Fibroblast of villous mesenchyme (primary cell): ENCODE measurements at regions not wholly inside any gene's neighbourhood (a gene's known extent, or its start where the extent isn't known, plus 50 kb on each side); places are given as distances from the start of the nearest gene placed in this dataset.

ENCODE experiments used
- DNase-seq: peaks from one replicate; pipeline ENCODE4 v3.0.0-alpha.2; 2010; ENCODE audit warnings: low read depth
- H3K4me3 ChIP-seq: 2 replicates; pipeline ENCODE4 v1.5.1; 2011; ENCODE audit warnings: low read depth, mild to moderate bottlenecking, low read length
- TF ChIP-seq, protein P1 (sequence below): IDR thresholded peaks from 2 replicates; pipeline ENCODE4 v1.5.1; 2012; ENCODE audit warnings: low read depth, mild to moderate bottlenecking, low read length; ENCODE audit not compliant: insufficient read depth

DNA sequence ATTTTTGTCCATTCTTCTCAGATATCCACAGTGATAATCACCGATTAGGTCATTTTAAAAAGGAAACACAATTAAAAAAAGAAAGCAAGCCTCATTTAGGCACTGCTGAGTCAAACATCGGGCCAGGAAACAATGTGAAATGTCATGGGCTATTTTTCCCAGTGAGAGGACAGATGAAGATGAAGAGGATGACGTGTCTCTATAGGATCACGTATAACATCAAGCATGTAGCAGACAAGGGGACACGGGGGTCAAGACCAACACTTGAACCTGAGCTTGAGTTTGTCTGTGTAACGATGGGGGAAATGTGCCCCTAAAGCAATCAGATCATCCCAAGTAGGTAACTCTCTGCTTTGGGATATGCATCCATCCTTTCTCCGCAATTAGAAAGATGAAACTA is 553.2 kb downstream of the CD83 start:
- no peak overlapping the region for H3K4me3 ChIP-seq
- TF ChIP-seq, protein P1, sequence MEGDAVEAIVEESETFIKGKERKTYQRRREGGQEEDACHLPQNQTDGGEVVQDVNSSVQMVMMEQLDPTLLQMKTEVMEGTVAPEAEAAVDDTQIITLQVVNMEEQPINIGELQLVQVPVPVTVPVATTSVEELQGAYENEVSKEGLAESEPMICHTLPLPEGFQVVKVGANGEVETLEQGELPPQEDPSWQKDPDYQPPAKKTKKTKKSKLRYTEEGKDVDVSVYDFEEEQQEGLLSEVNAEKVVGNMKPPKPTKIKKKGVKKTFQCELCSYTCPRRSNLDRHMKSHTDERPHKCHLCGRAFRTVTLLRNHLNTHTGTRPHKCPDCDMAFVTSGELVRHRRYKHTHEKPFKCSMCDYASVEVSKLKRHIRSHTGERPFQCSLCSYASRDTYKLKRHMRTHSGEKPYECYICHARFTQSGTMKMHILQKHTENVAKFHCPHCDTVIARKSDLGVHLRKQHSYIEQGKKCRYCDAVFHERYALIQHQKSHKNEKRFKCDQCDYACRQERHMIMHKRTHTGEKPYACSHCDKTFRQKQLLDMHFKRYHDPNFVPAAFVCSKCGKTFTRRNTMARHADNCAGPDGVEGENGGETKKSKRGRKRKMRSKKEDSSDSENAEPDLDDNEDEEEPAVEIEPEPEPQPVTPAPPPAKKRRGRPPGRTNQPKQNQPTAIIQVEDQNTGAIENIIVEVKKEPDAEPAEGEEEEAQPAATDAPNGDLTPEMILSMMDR: no peak
- DNase-seq: no peak

DNA sequence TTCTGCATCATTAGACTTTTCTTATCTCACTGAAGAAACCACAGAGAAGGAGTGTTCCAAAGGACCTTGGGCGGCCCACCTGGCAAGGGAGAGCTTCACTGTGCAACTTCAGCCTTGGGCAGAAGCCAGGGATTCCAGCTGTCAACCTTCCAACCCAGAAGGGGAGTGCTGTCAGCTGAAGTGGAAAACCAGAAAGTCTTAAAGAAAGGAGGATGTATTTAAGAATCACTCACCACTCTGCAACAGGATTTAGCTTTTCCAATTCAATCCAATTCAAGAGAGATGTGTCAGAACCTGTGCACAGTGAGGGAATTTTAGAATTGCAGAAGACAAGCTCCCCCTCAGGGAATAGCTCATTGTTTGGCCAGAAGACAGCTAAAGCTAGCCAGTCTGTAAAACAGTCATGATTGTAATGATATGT is 553.7 kb downstream of the CD83 start:
- DNase-seq: peak; percentile 59
- TF ChIP-seq, protein P1: no peak
- no peak overlapping the region for H3K4me3 ChIP-seq

DNA sequence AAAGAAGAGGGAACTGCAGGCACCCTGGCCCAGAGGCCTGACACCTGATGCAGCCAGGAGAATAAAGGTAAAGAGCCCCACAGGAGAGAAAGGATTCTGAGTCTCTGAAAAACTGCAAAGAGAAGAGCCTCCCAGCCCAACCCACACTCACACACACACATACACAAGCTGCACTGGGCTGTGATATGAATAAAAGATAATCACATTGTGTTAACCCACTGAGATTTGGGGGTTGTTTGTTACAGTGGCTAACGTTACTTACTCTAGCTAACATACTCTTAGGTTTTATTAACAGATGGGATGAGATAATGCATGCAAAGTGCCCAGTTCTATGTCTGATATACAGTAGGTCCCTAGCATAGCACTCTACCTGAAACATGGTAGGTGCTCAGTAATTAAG is 554.4 kb downstream of the CD83 start:
- TF ChIP-seq, protein P1: no peak
- DNase-seq: no peak
- no peak overlapping the region for H3K4me3 ChIP-seq

DNA sequence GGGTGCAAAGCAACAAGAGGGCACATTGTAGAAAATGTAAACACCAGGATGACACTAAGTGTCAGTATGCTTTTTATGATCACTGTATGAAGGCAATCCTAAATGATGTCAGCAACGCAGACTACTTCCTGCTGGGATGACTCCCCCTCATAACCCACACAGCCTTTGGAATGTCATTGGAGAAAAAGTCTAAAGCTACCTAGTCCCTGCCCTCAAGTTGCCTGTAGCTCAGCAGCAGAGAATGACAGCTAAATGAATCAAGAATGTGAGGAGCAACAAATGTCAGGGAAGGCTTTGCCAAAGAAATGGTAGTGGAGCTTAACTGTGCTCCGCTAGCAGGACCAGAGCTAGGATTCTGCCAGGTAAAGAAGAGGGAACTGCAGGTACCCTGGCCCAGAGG is 555.6 kb downstream of the CD83 start:
- TF ChIP-seq, protein P1: no peak
- no peak overlapping the region for H3K4me3 ChIP-seq
- peak; percentile 69 for DNase-seq

DNA sequence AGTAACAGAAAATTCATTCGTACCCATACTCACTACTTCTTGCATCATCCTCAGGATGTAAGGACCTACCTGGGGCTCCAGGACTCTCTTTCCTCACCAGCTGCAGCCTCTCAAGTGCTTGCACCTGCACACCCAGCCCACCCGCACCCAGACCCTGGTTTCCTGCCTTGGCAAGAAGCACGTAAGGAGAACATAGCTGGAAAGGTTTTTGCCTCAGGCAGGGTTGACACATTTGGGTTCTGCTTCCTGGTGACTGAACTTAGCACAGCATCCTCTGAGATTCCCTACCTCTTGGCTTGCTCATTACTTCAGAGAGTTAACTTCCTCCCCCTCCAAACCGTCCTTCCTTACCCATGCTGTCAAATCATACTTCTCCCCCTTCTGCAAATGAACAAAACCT is 556.9 kb downstream of the CD83 start:
- DNase-seq: no peak
- TF ChIP-seq, protein P1: no peak
- H3K4me3 ChIP-seq: no peak overlapping the region

DNA sequence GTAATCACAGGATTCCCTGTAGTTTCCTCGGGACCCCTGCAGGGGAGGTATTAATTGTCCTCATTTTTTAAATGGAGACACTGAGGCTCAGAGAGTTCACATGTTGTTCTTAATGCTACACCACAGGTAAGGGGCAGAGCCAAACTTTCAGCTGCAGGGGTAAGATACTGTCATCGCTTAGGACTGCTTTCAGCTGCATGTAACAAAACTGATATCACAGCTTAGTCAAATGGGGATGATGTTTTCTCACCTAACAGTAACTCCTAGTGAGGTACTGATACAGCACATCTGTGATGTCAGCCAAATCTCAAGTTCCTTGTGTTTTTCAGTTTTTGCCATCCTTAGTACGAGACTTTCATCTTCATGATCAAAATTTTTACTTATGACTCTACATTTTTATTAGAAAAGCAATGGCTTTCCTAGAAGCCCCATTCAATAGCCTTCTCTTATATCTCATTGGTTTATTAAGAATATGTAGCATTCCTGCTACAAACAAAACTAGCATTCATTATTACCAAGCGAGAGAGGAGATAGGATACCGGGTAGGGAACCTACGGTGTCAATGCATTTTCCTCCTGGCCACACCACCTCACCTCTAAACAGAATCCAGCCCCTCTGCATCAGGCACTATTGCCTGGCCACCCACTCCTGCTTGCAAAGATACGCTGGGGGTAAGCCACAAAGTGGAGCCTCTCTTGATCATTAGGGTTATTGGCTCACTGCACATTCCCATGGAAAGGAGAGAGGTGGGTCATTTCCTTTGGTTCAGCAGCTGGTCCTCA is 557.5 kb downstream of the CD83 start:
- no peak overlapping the region for H3K4me3 ChIP-seq
- DNase-seq: no peak
- TF ChIP-seq, protein P1: no peak

DNA sequence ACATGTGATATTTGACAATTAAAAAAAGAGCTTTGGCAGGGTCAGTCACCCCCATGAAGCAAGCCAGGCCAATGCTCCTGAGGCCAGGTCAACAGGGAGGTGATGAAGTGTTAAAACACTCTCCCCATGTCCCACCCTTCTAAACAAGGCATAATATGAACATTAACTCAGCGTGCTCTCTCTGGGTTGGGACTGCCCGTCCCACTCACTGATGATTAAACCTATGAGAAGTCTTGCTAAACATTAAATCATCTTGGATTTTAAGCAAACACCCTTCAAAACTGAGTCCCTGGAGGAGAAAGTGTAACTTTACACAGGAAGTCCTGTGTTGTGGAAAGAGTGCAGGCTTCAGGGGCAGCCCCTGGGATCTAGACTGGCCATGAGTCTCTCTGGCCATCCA is 558.5 kb downstream of the CD83 start:
- DNase-seq: peak; percentile 37
- TF ChIP-seq, protein P1: no peak
- H3K4me3 ChIP-seq: no peak overlapping the region
